BJ (cell line): ENCODE measurements at regions not wholly inside any gene's neighbourhood (a gene's known extent, or its start where the extent isn't known, plus 50 kb on each side); places are given as distances from the start of the nearest gene placed in this dataset.

ENCODE experiments used
- CTCF ChIA-PET: fragments of 350-600 bp; formaldehyde crosslinking; extraction: SDS; loops from one replicate; lab custom pipeline; 2021; ENCODE audit warnings: antibody characterized with exemption, inconsistent platforms; lab: Yijun Ruan, JAX
- POLR2A ChIA-PET: fragments of 300-600 bp; sonication (Branson Sonifier 250); formaldehyde crosslinking; extraction: SDS; loops from one replicate; lab custom pipeline; 2021; ENCODE audit warnings: antibody characterized with exemption; lab: Charles Lee
- DNase-seq: peaks from one replicate; pipeline ENCODE4 v3.0.0-alpha.2; 2011; ENCODE audit warnings: low read depth
- H3K27me3 ChIP-seq: 2 replicates; pipeline ENCODE4 v1.6.0; 2011; ENCODE audit warnings: low read length; ENCODE audit not compliant: control insufficient read depth, insufficient read depth
- H3K36me3 ChIP-seq: 2 replicates; pipeline ENCODE4 v1.5.1; 2011; ENCODE audit warnings: low read length; ENCODE audit not compliant: control insufficient read depth, insufficient read depth
- H3K4me3 ChIP-seq: 2 replicates; pipeline ENCODE4 v1.5.1; 2011; ENCODE audit warnings: low read depth, mild to moderate bottlenecking, control low read depth, low read length
- CTCF ChIP-seq: IDR thresholded peaks from 2 replicates; pipeline ENCODE4 v1.5.1; 2011; ENCODE audit warnings: low read depth, mild to moderate bottlenecking, control low read depth, inconsistent platforms, low read length, moderate library complexity; ENCODE audit not compliant: insufficient read depth

- POLR2A ChIA-PET = no interaction called here
- no peak for TF ChIP-seq CTCF
- CTCF ChIA-PET = no interaction called here
- H3K36me3 ChIP-seq = no peaks in the 10 kb centered on the region
- H3K4me3 ChIP-seq = no peak overlapping the region
- DNase-seq = no peak
- no peaks in the 10 kb centered on the region for H3K27me3 ChIP-seq
These were observed 144.9 kb upstream of the ADARB2 start for GRCh38 chr10:1882180-1882579.

GRCh38 chr10:1881636-1882035, 144.3 kb upstream of the ADARB2 start:
- no peak overlapping the region for H3K4me3 ChIP-seq
- no peaks in the 10 kb centered on the region for H3K27me3 ChIP-seq
- POLR2A ChIA-PET = no interaction called here
- H3K36me3 ChIP-seq = no peaks in the 10 kb centered on the region
- TF ChIP-seq CTCF = no peak
- no peak for DNase-seq
- CTCF ChIA-PET = no interaction called here

GRCh38 chr10:1874533-1874932, 137.2 kb upstream of the ADARB2 start:
- no peak for DNase-seq
- Histone ChIP-seq H3K36me3 (no peaks in the 10 kb centered on the region), H3K27me3 (no peaks in the 10 kb centered on the region), H3K4me3 (no peak overlapping the region)
- ChIA-PET POLR2A (no interaction called here), CTCF (no interaction called here)
- TF ChIP-seq CTCF = no peak

- no peak for DNase-seq
- no peak for TF ChIP-seq CTCF
- Histone ChIP-seq H3K4me3 (no peak overlapping the region), H3K27me3 (no peaks in the 10 kb centered on the region), H3K36me3 (no peaks in the 10 kb centered on the region)
- CTCF ChIA-PET = no interaction called here
- POLR2A ChIA-PET = no interaction called here
These were observed 136.5 kb upstream of the ADARB2 start for GRCh38 chr10:1873661-1874315.

GRCh38 chr10:1872151-1872726, 134.9 kb upstream of the ADARB2 start:
- H3K4me3 ChIP-seq = no peak overlapping the region
- ChIA-PET CTCF (no interaction called here), POLR2A (no interaction called here)

More at GRCh38 chr10:1872151-1872726, 134.9 kb upstream of the ADARB2 start:
- no peak for DNase-seq
- TF ChIP-seq CTCF = no peak
- Histone ChIP-seq H3K27me3 (no peaks in the 10 kb centered on the region), H3K36me3 (no peaks in the 10 kb centered on the region)
